HCT116 (cell line): ENCODE measurements at regions not wholly inside any gene's neighbourhood (a gene's known extent, or its start where the extent isn't known, plus 50 kb on each side); places are given as distances from the start of the nearest gene placed in this dataset.

ENCODE experiments used
- ATAC-seq: fragments of 200-7000 bp; cut with Tn5 transposase; 2 replicates; pipeline ENCODE4 v1.9.1; 2020; ENCODE audit warnings: mild to moderate bottlenecking, moderate library complexity
- BruUV-seq: library from RNA; stranded (reverse); fragments of 400-500 nt; replicated peaks from 2 replicates; lab custom pipeline; 2021; lab: Mats Ljungman, UMichigan
- CTCF ChIA-PET: fragments of 300-600 bp; sonication (Branson Sonifier 250); formaldehyde crosslinking; loops from one replicate; lab custom pipeline; 2021; ENCODE audit warnings: antibody characterized with exemption; lab: Charles Lee
- POLR2A ChIA-PET: fragments of 300-600, 350-600 bp; sonication (Branson Sonifier 250); formaldehyde crosslinking; loops from one replicate; lab custom pipeline; 2021; ENCODE audit warnings: antibody characterized with exemption; lab: Charles Lee
- RAD21 ChIA-PET, 2 experiments: fragments of 300-600 bp; sonication (Branson Sonifier 250); formaldehyde crosslinking; loops; one replicate each; lab custom pipeline; 2023; ENCODE audit warnings: low total read pairs in 2 of 2; ENCODE audit not compliant: uncharacterized antibody in 2 of 2, unreplicated experiment in 2 of 2, low non-redundant PET in 1 of 2; lab: Charles Lee
- DNase-seq: peaks from one replicate; pipeline ENCODE4 v3.0.0-alpha.2; 2010; ENCODE audit warnings: low read depth, low spot score
- H2AFZ ChIP-seq: fragments of 200-600 bp; shearing (Covaris generic), sonication (generic); 2 replicates; pipeline ENCODE4 v1.6.1; 2017; ENCODE audit warnings: low read depth, mixed run types, mixed read lengths, antibody characterized with exemption, low read length; ENCODE audit not compliant: poor library complexity, severe bottlenecking
- H3K27ac ChIP-seq: 2 replicates; pipeline ENCODE4 v1.5.1; 2012; ENCODE audit warnings: low read depth, low read length
- H3K27me3 ChIP-seq: fragments of 200-600 bp; sonication (generic); 2 replicates; pipeline ENCODE4 v1.6.1; 2016; ENCODE audit warnings: mixed run types, low read length, mixed read lengths; ENCODE audit not compliant: insufficient read depth
- H3K36me3 ChIP-seq, 2 experiments: fragments of 200-500 bp in 1 of 2; fragments of 200-600 bp in 1 of 2; sonication (Bioruptor generic) in 1 of 2; sonication (generic) in 1 of 2; 2 replicates each; pipeline versions ENCODE4 v1.5.1 to v1.6.1; 2014 to 2016; ENCODE audit warnings: low read length in 2 of 2, inconsistent platforms in 1 of 2, mixed read lengths in 1 of 2, mixed run types in 1 of 2; ENCODE audit not compliant: insufficient read depth in 2 of 2, control insufficient read depth in 1 of 2
- H3K4me1 ChIP-seq, 2 experiments: fragments of 200-600 bp in 1 of 2; sonication (generic) in 1 of 2; 2 replicates each; pipeline versions ENCODE4 v1.5.1 to v1.6.1; 2012 to 2017; ENCODE audit warnings: low read length in 2 of 2, inconsistent platforms in 1 of 2, mild to moderate bottlenecking in 1 of 2, mixed read lengths in 1 of 2, mixed run types in 1 of 2, moderate library complexity in 1 of 2; ENCODE audit not compliant: insufficient read depth in 2 of 2, control insufficient read depth in 1 of 2
- H3K4me2 ChIP-seq: fragments of 200-600 bp; sonication (generic); 2 replicates; pipeline ENCODE4 v1.6.1; 2017; ENCODE audit warnings: mixed run types, low read length, mixed read lengths
- H3K4me3 ChIP-seq, 2 experiments: fragments of 200-600 bp in 1 of 2; sonication (generic) in 1 of 2; replicated peaks in 1 of 2; 2 replicates each; pipeline ENCODE4 v1.5.1; 2011 to 2016; ENCODE audit warnings: low read length in 2 of 2, control low read depth in 1 of 2, low read depth in 1 of 2, mild to moderate bottlenecking in 1 of 2, mixed read lengths in 1 of 2, mixed run types in 1 of 2
- H3K79me2 ChIP-seq: fragments of 200-600 bp; sonication (generic); 2 replicates; pipeline ENCODE4 v1.6.1; 2017; ENCODE audit warnings: mild to moderate bottlenecking, mixed run types, low read length, moderate library complexity, mixed read lengths; ENCODE audit not compliant: insufficient read depth
- H3K9ac ChIP-seq: fragments of 200-600 bp; sonication (generic); 2 replicates; pipeline ENCODE4 v1.6.1; 2016; ENCODE audit warnings: low read length, mixed read lengths
- H3K9me2 ChIP-seq: fragments of 200-600 bp; sonication (generic), shearing (Covaris generic); 2 replicates; pipeline ENCODE4 v1.6.1; 2017; ENCODE audit warnings: mixed run types, mild to moderate bottlenecking, moderate library complexity; ENCODE audit not compliant: insufficient read depth
- H3K9me3 ChIP-seq, 2 experiments: fragments of 200-500 bp in 1 of 2; fragments of 200-600 bp in 1 of 2; sonication (Bioruptor generic) in 1 of 2; sonication (generic) in 1 of 2; 2 replicates each; pipeline ENCODE4 v1.6.1; 2014 to 2017; ENCODE audit warnings: low read length in 2 of 2, mixed read lengths in 2 of 2, inconsistent platforms in 1 of 2, low read depth in 1 of 2, mild to moderate bottlenecking in 1 of 2, mixed run types in 1 of 2, moderate library complexity in 1 of 2; ENCODE audit not compliant: control insufficient read depth in 1 of 2, insufficient read depth in 1 of 2
- H4K20me1 ChIP-seq: fragments of 200-600 bp; sonication (generic), shearing (Covaris generic); 2 replicates; pipeline ENCODE4 v1.6.1; 2017; ENCODE audit warnings: mixed run types, mild to moderate bottlenecking, moderate library complexity; ENCODE audit not compliant: insufficient read depth
- ATF3 ChIP-seq: IDR thresholded peaks from 2 replicates; pipeline ENCODE4 v1.6.1; 2012
- CEBPB ChIP-seq: IDR thresholded peaks from 2 replicates; pipeline ENCODE4 v1.6.1; 2012; ENCODE audit warnings: low read depth
- EGR1 ChIP-seq: IDR thresholded peaks from 2 replicates; pipeline ENCODE4 v1.6.1; 2012; ENCODE audit warnings: low read depth
- ELF1 ChIP-seq: IDR thresholded peaks from 2 replicates; pipeline ENCODE4 v1.6.1; 2012; ENCODE audit warnings: low read depth, borderline replicate concordance
- EZH2 ChIP-seq: fragments of 200-600 bp; sonication (generic); IDR thresholded peaks from 2 replicates; pipeline ENCODE4 v1.6.1; 2017; ENCODE audit warnings: antibody characterized with exemption, mixed run types
- POLR2A ChIP-seq: IDR thresholded peaks from 2 replicates; pipeline ENCODE4 v1.7.0; 2011; ENCODE audit warnings: borderline replicate concordance; ENCODE audit not compliant: insufficient read depth, insufficient read length; ENCODE audit errors: extremely low read depth
- POLR2AphosphoS5 ChIP-seq: IDR thresholded peaks from 2 replicates; pipeline ENCODE4 v1.6.1; 2011; ENCODE audit warnings: mild to moderate bottlenecking, low read depth, low read length, moderate library complexity
- RAD21 ChIP-seq: IDR thresholded peaks from 2 replicates; pipeline ENCODE4 v1.6.1; 2012; ENCODE audit warnings: low read depth, mild to moderate bottlenecking
- SRF ChIP-seq: IDR thresholded peaks from 2 replicates; pipeline ENCODE4 v1.6.1; 2012; ENCODE audit warnings: low read depth
- YY1 ChIP-seq: IDR thresholded peaks from 2 replicates; pipeline ENCODE4 v1.6.1; 2011; ENCODE audit warnings: low read length, low read depth, moderate library complexity, mild to moderate bottlenecking; ENCODE audit not compliant: insufficient replicate concordance; ENCODE audit errors: extremely low read depth
- ZNF274 ChIP-seq: fragments of 200-500 bp; sonication (Bioruptor generic); IDR thresholded peaks from 2 replicates; pipeline ENCODE4 v1.6.1; 2014; ENCODE audit warnings: mild to moderate bottlenecking, low read depth, low read length, inconsistent platforms
- intact Hi-C: fragments of 100-400 bp; cut with micrococcal nuclease; formaldehyde crosslinking; loops from 2 replicates; pipeline ENCODE4 v1.10.0; 2022
- TF ChIP-seq, protein P1 (sequence below): IDR thresholded peaks from 2 replicates; pipeline ENCODE4 v1.6.1; 2012
- TF ChIP-seq, protein P2 (sequence below), 3 experiments: fragments of 200-600 bp in 1 of 3; sonication (generic) in 1 of 3; IDR thresholded peaks in 2 of 3; conservative IDR thresholded peaks in 1 of 3; 2 replicates each; pipeline ENCODE4 v1.5.1; 2012 to 2017; ENCODE audit warnings: low read depth in 2 of 3, low read length in 2 of 3, antibody characterized with exemption in 1 of 3, borderline replicate concordance in 1 of 3, control low read depth in 1 of 3, mild to moderate bottlenecking in 1 of 3, mixed read lengths in 1 of 3, mixed run types in 1 of 3, moderate library complexity in 1 of 3; ENCODE audit not compliant: insufficient read depth in 1 of 3

- Histone ChIP-seq H3K4me3 (no peak overlapping the region), H3K27me3 (no peaks in the 10 kb centered on the region), H3K27ac (no peak overlapping the region), H3K9me3 (no peaks in the 10 kb centered on the region), H3K4me1 (no peaks in the 10 kb centered on the region), H3K9me2 (no peaks in the 10 kb centered on the region), H3K4me2 (no peak overlapping the region), H4K20me1 (no peaks in the 10 kb centered on the region), H3K36me3 (no peaks in the 10 kb centered on the region), H3K9ac (no peak overlapping the region), H3K79me2 (no peaks in the 10 kb centered on the region), H2AFZ (no peak overlapping the region)
- ChIA-PET RAD21 (no interaction called here), CTCF (no interaction called here), POLR2A (no interaction called here)
- intact Hi-C loops: no loop called here
- ATAC-seq (no peak), DNase-seq (no peak)
- TF ChIP-seq YY1: no peak
- no peak for TF ChIP-seq ATF3
- TF ChIP-seq CEBPB: no peak
- TF ChIP-seq RAD21: no peak
- no peak for TF ChIP-seq EZH2
- no peak for TF ChIP-seq ZNF274
- TF ChIP-seq POLR2A: no peak
- no peak for TF ChIP-seq ELF1
- TF ChIP-seq SRF: no peak
- TF ChIP-seq POLR2AphosphoS5: no peak
- TF ChIP-seq, protein P1, sequence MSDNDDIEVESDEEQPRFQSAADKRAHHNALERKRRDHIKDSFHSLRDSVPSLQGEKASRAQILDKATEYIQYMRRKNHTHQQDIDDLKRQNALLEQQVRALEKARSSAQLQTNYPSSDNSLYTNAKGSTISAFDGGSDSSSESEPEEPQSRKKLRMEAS: no peak
- no peak for TF ChIP-seq EGR1
- TF ChIP-seq, protein P2, sequence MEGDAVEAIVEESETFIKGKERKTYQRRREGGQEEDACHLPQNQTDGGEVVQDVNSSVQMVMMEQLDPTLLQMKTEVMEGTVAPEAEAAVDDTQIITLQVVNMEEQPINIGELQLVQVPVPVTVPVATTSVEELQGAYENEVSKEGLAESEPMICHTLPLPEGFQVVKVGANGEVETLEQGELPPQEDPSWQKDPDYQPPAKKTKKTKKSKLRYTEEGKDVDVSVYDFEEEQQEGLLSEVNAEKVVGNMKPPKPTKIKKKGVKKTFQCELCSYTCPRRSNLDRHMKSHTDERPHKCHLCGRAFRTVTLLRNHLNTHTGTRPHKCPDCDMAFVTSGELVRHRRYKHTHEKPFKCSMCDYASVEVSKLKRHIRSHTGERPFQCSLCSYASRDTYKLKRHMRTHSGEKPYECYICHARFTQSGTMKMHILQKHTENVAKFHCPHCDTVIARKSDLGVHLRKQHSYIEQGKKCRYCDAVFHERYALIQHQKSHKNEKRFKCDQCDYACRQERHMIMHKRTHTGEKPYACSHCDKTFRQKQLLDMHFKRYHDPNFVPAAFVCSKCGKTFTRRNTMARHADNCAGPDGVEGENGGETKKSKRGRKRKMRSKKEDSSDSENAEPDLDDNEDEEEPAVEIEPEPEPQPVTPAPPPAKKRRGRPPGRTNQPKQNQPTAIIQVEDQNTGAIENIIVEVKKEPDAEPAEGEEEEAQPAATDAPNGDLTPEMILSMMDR (IDR thresholded peaks at IDR 0.05 in 2 of 3, conservative IDR thresholded peaks at IDR 0.05 in 1 of 3; ENCODE audit: borderline replicate concordance in 1 of 3, insufficient read depth in 1 of 3, low read depth in 2 of 3, low read length in 2 of 3): no peak
- BruUV-seq: no TSS peak
Measured at GRCh38 chr2:187107001-187107400, 258.0 kb upstream of the ZSWIM2 start.
